HepG2 (cell line): ENCODE measurements at regions not wholly inside any gene's neighbourhood (a gene's known extent, or its start where the extent isn't known, plus 50 kb on each side); places are given as distances from the start of the nearest gene placed in this dataset.

Experiments
- ARHGAP35 ChIP-seq: sonication (generic); formaldehyde crosslinking; IDR thresholded peaks from 2 replicates; pipeline ENCODE4 v1.9.0; 2022; ENCODE audit warnings: mild to moderate bottlenecking, inconsistent platforms, moderate library complexity, missing genetic modification reagents, borderline replicate concordance
- ATAD3A ChIP-seq: sonication (generic); formaldehyde crosslinking; IDR thresholded peaks from 2 replicates; pipeline ENCODE4 v1.4.0; 2020; ENCODE audit warnings: missing genetic modification reagents
- CBFB ChIP-seq: sonication (generic); formaldehyde crosslinking; IDR thresholded peaks from 2 replicates; pipeline ENCODE4 v1.4.0; 2020; ENCODE audit warnings: missing genetic modification reagents
- CEBPZ ChIP-seq: IDR thresholded peaks from 2 replicates; pipeline ENCODE4 v1.6.1; 2012; ENCODE audit warnings: low read length, improper control_type of control experiment
- DRAP1 ChIP-seq: IDR thresholded peaks from 2 replicates; pipeline ENCODE4 v1.6.1; 2016; ENCODE audit warnings: missing genetic modification reagents, missing compliant biosample characterization
- KDM3A ChIP-seq: IDR thresholded peaks from 2 replicates; pipeline ENCODE4 v1.6.1; 2018; ENCODE audit warnings: low read depth, missing compliant biosample characterization
- MXI1 ChIP-seq: IDR thresholded peaks from 3 replicates; pipeline ENCODE4 v1.6.1; 2012; ENCODE audit warnings: low read depth, low read length, inconsistent platforms, borderline replicate concordance
- NFKB2 ChIP-seq: sonication (generic); formaldehyde crosslinking; IDR thresholded peaks from 2 replicates; pipeline ENCODE4 v1.4.0; 2020; ENCODE audit warnings: missing genetic modification reagents, borderline replicate concordance
- NKX3-1 ChIP-seq: sonication (generic); formaldehyde crosslinking; IDR thresholded peaks from 2 replicates; pipeline ENCODE4 v1.5.0; 2020; ENCODE audit warnings: missing genetic modification reagents
- NR2F1 ChIP-seq, 2 experiments: fragments of 450-650 bp in 1 of 2; formaldehyde crosslinking in 1 of 2; IDR thresholded peaks; 2 replicates each; pipeline versions ENCODE4 v1.5.0 to v1.6.1; 2016 to 2020; ENCODE audit warnings: mild to moderate bottlenecking in 1 of 2, missing compliant biosample characterization in 1 of 2, missing genetic modification reagents in 1 of 2, moderate library complexity in 1 of 2
- NR2F6 ChIP-seq, 2 experiments: IDR thresholded peaks; 2 replicates each; pipeline ENCODE4 v1.6.1; 2016; ENCODE audit warnings: antibody characterized with exemption in 1 of 2, mild to moderate bottlenecking in 1 of 2
- NRL ChIP-seq: sonication (generic); formaldehyde crosslinking; IDR thresholded peaks from 2 replicates; pipeline ENCODE4 v1.5.0; 2020; ENCODE audit warnings: missing genetic modification reagents, mild to moderate bottlenecking, moderate library complexity, borderline replicate concordance
- PLRG1 ChIP-seq: fragments of 450-650 bp; conservative IDR thresholded peaks from 2 replicates; pipeline ENCODE4 v1.6.1; 2016
- RARG ChIP-seq: sonication (generic); formaldehyde crosslinking; IDR thresholded peaks from 2 replicates; pipeline ENCODE4 v1.4.0; 2020; ENCODE audit warnings: low read depth, mild to moderate bottlenecking, missing genetic modification reagents
- REL ChIP-seq: sonication (generic); formaldehyde crosslinking; conservative IDR thresholded peaks from 2 replicates; pipeline ENCODE4 v1.8.0; 2022; ENCODE audit warnings: mild to moderate bottlenecking, missing genetic modification reagents, moderate library complexity
- SMAD1 ChIP-seq: sonication (generic); formaldehyde crosslinking; IDR thresholded peaks from 2 replicates; pipeline ENCODE4 v1.4.0; 2020; ENCODE audit warnings: missing genetic modification reagents, low read depth, mild to moderate bottlenecking, borderline replicate concordance
- ZFP90 ChIP-seq: sonication (generic); formaldehyde crosslinking; IDR thresholded peaks from 2 replicates; pipeline ENCODE4 v1.8.0; 2022; ENCODE audit warnings: missing genetic modification reagents, mild to moderate bottlenecking, inconsistent platforms, borderline replicate concordance
- ZNF275 ChIP-seq: sonication (generic); formaldehyde crosslinking; IDR thresholded peaks from 2 replicates; pipeline ENCODE4 v1.8.0; 2022; ENCODE audit warnings: missing genetic modification reagents, mild to moderate bottlenecking, inconsistent platforms, borderline replicate concordance
- ZNF484 ChIP-seq: sonication (generic); formaldehyde crosslinking; IDR thresholded peaks from 2 replicates; pipeline ENCODE4 v1.5.1; 2020; ENCODE audit warnings: mild to moderate bottlenecking, low read depth, missing genetic modification reagents, borderline replicate concordance
- ZNF549 ChIP-seq: sonication (generic); formaldehyde crosslinking; IDR thresholded peaks from 2 replicates; pipeline ENCODE4 v1.5.0; 2020; ENCODE audit warnings: missing genetic modification reagents
- ZNF776 ChIP-seq: sonication (generic); formaldehyde crosslinking; IDR thresholded peaks from 2 replicates; pipeline ENCODE4 v1.4.0; 2020; ENCODE audit warnings: mild to moderate bottlenecking, missing genetic modification reagents
- ZNF816 ChIP-seq: sonication (generic); formaldehyde crosslinking; IDR thresholded peaks from 2 replicates; pipeline ENCODE4 v1.8.0; 2022; ENCODE audit warnings: missing genetic modification reagents, mild to moderate bottlenecking, borderline replicate concordance
- ZNF879 ChIP-seq: sonication (generic); formaldehyde crosslinking; IDR thresholded peaks from 2 replicates; pipeline ENCODE4 v1.8.1; 2023; ENCODE audit warnings: missing genetic modification reagents
- ZXDC ChIP-seq: sonication (generic); formaldehyde crosslinking; IDR thresholded peaks from 2 replicates; pipeline ENCODE4 v1.5.0; 2020; ENCODE audit warnings: mild to moderate bottlenecking, missing genetic modification reagents

- TF ChIP-seq ZXDC (CRISPR knock-in tag) (no peak), ZNF275 (no peak), CEBPZ (no peak), ZNF816 (CRISPR knock-in tag) (no peak), ZNF484 (CRISPR knock-in tag) (no peak), NR2F1 (CRISPR knock-in tag; IDR thresholded peaks at IDR 0.05) (peak; percentile 68 to 87; a peak in 3 of 4 replicates), REL (no peak), ZNF549 (CRISPR knock-in tag) (no peak), NFKB2 (CRISPR knock-in tag) (no peak), NKX3-1 (no peak), ZNF879 (no peak), RARG (CRISPR knock-in tag) (no peak), SMAD1 (no peak), ARHGAP35 (CRISPR knock-in tag) (no peak), KDM3A (no peak), ZNF776 (no peak), DRAP1 (CRISPR knock-in tag) (peak; percentile 32; the same call in 1 of the 2 replicates), NRL (CRISPR knock-in tag) (no peak), NR2F6 (IDR thresholded peaks at IDR 0.05) (peak; percentile 87), NR2F6 (CRISPR knock-in tag; IDR thresholded peaks at IDR 0.05) (peak; percentile 78), ZFP90 (CRISPR knock-in tag) (no peak), CBFB (CRISPR knock-in tag) (no peak), ATAD3A (CRISPR knock-in tag) (no peak), PLRG1 (no peak), MXI1 (peak; percentile 41; the same call in 1 of the 3 replicates)
Measured at GRCh38 chr18:39419315-39419714, 1853.7 kb upstream of the CELF4 start (continued).
